ENCODE measurements at regions not wholly inside any gene's neighbourhood (a gene's known extent, or its start where the extent isn't known, plus 50 kb on each side); places are given as distances from the start of the nearest gene placed in this dataset.

DNA sequence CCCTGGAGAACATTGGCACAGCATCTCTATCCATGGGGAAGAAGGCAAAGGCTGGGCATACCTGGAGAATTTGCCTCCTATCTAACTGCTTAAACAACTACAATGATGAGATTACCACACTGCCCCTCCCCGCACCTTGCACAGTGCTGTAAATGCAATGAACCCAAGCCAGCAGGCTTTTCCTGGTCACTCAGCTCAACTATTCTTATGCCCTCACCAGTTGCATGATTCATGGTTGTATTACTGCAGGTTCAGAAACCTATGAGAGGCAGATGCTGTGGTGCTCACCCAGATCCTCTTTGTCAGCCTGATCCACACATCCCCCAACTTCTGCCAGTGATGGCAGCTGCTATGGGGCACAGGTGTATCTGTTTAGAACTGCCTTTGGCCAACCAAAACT lies 77.7 kb upstream of the STAC start:
- Histone ChIP-seq H3K9me1 (replicated peaks; ENCODE audit: control insufficient read depth, extremely low read depth, insufficient read depth, low read length) (no peaks in the 10 kb centered on the region), H3K4me1 (ENCODE audit: control insufficient read depth, extremely low read depth, insufficient read depth, low read length) (no peaks in the 10 kb centered on the region), H4K20me1 (replicated peaks; ENCODE audit: control insufficient read depth, extremely low read depth, insufficient read depth, low read length) (no peaks in the 10 kb centered on the region), H3K9me3 (replicated peaks; ENCODE audit: control insufficient read depth, insufficient read depth, low read length) (no peaks in the 10 kb centered on the region), H3K36me3 (ENCODE audit: control insufficient read depth in 2 of 2, extremely low read depth in 1 of 2, insufficient read depth in 2 of 2, low read length in 2 of 2) (no peaks in the 10 kb centered on the region), H2AFZ (ENCODE audit: low read depth, low read length) (no peak overlapping the region), H3K27ac (ENCODE audit: insufficient read depth, low read depth, low read length) (no peak overlapping the region), H3K27me3 (ENCODE audit: control insufficient read depth in 2 of 2, insufficient read depth in 2 of 2, low read length in 2 of 2) (no peaks in the 10 kb centered on the region), H3K4me3 (replicated peaks in 1 of 3; ENCODE audit: insufficient read depth in 1 of 3, low read depth in 1 of 3, low read length in 3 of 3) (no peak overlapping the region), H3K4me2 (ENCODE audit: insufficient read depth, low read length) (no peak overlapping the region), H3K79me2 (ENCODE audit: control insufficient read depth, insufficient read depth, low read length) (no peaks in the 10 kb centered on the region), H3K9ac (replicated peaks; ENCODE audit: extremely low read depth, insufficient read depth, low read length) (no peak overlapping the region)
- DNase-seq (ENCODE audit: low read depth, low spot score), result no peak
- intact Hi-C loops (cut with micrococcal nuclease), result no loop called here
- ChIA-PET POLR2A (no interaction called here), CTCF (no interaction called here)
- no peak for FAIRE-seq
- TF ChIP-seq, protein P1, sequence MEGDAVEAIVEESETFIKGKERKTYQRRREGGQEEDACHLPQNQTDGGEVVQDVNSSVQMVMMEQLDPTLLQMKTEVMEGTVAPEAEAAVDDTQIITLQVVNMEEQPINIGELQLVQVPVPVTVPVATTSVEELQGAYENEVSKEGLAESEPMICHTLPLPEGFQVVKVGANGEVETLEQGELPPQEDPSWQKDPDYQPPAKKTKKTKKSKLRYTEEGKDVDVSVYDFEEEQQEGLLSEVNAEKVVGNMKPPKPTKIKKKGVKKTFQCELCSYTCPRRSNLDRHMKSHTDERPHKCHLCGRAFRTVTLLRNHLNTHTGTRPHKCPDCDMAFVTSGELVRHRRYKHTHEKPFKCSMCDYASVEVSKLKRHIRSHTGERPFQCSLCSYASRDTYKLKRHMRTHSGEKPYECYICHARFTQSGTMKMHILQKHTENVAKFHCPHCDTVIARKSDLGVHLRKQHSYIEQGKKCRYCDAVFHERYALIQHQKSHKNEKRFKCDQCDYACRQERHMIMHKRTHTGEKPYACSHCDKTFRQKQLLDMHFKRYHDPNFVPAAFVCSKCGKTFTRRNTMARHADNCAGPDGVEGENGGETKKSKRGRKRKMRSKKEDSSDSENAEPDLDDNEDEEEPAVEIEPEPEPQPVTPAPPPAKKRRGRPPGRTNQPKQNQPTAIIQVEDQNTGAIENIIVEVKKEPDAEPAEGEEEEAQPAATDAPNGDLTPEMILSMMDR (IDR thresholded peaks at IDR 0.05; ENCODE audit: extremely low read depth in 1 of 2, insufficient read depth in 1 of 2, low read depth in 1 of 2, low read length in 2 of 2), result no peak
- TF ChIP-seq POLR2A (IDR thresholded peaks at IDR 0.05; ENCODE audit: low read depth, low read length) (no peak), FOS (IDR thresholded peaks at IDR 0.05; ENCODE audit: borderline replicate concordance, insufficient read depth, low read length) (no peak)
- TF ChIP-seq, protein P2, sequence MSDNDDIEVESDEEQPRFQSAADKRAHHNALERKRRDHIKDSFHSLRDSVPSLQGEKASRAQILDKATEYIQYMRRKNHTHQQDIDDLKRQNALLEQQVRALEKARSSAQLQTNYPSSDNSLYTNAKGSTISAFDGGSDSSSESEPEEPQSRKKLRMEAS (IDR thresholded peaks at IDR 0.05; ENCODE audit: insufficient read depth, insufficient read length), result no peak
- dilution Hi-C loops (cut with MboI; ENCODE audit: extremely low pct_ligation_motif_present, low sequenced_read_pairs), result no loop called here
- no TSS peak for BruUV-seq (replicated peaks)

- H4K20me1 ChIP-seq (replicated peaks; ENCODE audit: control insufficient read depth, extremely low read depth, insufficient read depth, low read length), result no peaks in the 10 kb centered on the region
- H3K9me1 ChIP-seq (replicated peaks; ENCODE audit: control insufficient read depth, extremely low read depth, insufficient read depth, low read length), result no peaks in the 10 kb centered on the region
- dilution Hi-C loops (cut with MboI; ENCODE audit: extremely low pct_ligation_motif_present, low sequenced_read_pairs) (no loop called here), intact Hi-C loops (cut with micrococcal nuclease) (no loop called here)
- H3K4me1 ChIP-seq (ENCODE audit: control insufficient read depth, extremely low read depth, insufficient read depth, low read length), result no peaks in the 10 kb centered on the region
- no peak overlapping the region for H3K9ac ChIP-seq (replicated peaks; ENCODE audit: extremely low read depth, insufficient read depth, low read length)
- TF ChIP-seq, protein P1 (IDR thresholded peaks at IDR 0.05; ENCODE audit: extremely low read depth in 1 of 2, insufficient read depth in 1 of 2, low read depth in 1 of 2, low read length in 2 of 2), result no peak
- no peak for TF ChIP-seq FOS (IDR thresholded peaks at IDR 0.05; ENCODE audit: borderline replicate concordance, insufficient read depth, low read length)
- TF ChIP-seq EZH2 (IDR thresholded peaks at IDR 0.05; ENCODE audit: borderline replicate concordance, low read depth, low read length, severe bottlenecking), result no peak
- no peak for TF ChIP-seq POLR2AphosphoS5 (IDR thresholded peaks at IDR 0.05; ENCODE audit: insufficient read depth, low read depth, low read length)
- TF ChIP-seq GATA2 (IDR thresholded peaks at IDR 0.05; ENCODE audit: insufficient read depth, insufficient read length, low read depth, low read length), result no peak
- TF ChIP-seq JUN (IDR thresholded peaks at IDR 0.05; ENCODE audit: borderline replicate concordance, insufficient read depth, insufficient read length, low read depth), result no peak
- no peak for TF ChIP-seq MYC (IDR thresholded peaks at IDR 0.05; ENCODE audit: low read depth, low read length)
- TF ChIP-seq, protein P2 (IDR thresholded peaks at IDR 0.05; ENCODE audit: insufficient read depth, insufficient read length), result no peak
- ChIA-PET POLR2A (no interaction called here), CTCF (no interaction called here)
- FAIRE-seq, result no peak
- no peak overlapping the region for H3K4me3 ChIP-seq (replicated peaks in 1 of 3; ENCODE audit: insufficient read depth in 1 of 3, low read depth in 1 of 3, low read length in 3 of 3)
- no peak overlapping the region for H2AFZ ChIP-seq (ENCODE audit: low read depth, low read length)
- H3K27me3 ChIP-seq (ENCODE audit: control insufficient read depth in 2 of 2, insufficient read depth in 2 of 2, low read length in 2 of 2), result no peaks in the 10 kb centered on the region
- no peak overlapping the region for H3K27ac ChIP-seq (ENCODE audit: insufficient read depth, low read depth, low read length)
- H3K79me2 ChIP-seq (ENCODE audit: control insufficient read depth, insufficient read depth, low read length), result no peaks in the 10 kb centered on the region
- H3K9me3 ChIP-seq (replicated peaks; ENCODE audit: control insufficient read depth, insufficient read depth, low read length), result no peaks in the 10 kb centered on the region
- H3K4me2 ChIP-seq (ENCODE audit: insufficient read depth, low read length), result no peak overlapping the region
- no peak for DNase-seq (ENCODE audit: low read depth, low spot score)
- H3K36me3 ChIP-seq (ENCODE audit: control insufficient read depth in 2 of 2, extremely low read depth in 1 of 2, insufficient read depth in 2 of 2, low read length in 2 of 2), result no peaks in the 10 kb centered on the region
- no TSS peak for BruUV-seq (replicated peaks)
Measured at GRCh38 chr3:36303286-36303685, 77.0 kb upstream of the STAC start.
